Kidney tubule cell (primary cell): ENCODE measurements at regions not wholly inside any gene's neighbourhood (a gene's known extent, or its start where the extent isn't known, plus 50 kb on each side); places are given as distances from the start of the nearest gene placed in this dataset.
"Not testable (repeated sequence)": the region's sequence is repeated elsewhere in the genome, so short reads cannot be mapped to it uniquely, and the experiment has no call there.

Experiments
- DNase-seq: peaks from one replicate; pipeline ENCODE4 v3.0.0-alpha.2; 2018; ENCODE audit warnings: low spot score

GRCh38 chr5:99901972-99902371 lies 633.2 kb upstream of the FAM174A start:
- no peak for DNase-seq

DNA sequence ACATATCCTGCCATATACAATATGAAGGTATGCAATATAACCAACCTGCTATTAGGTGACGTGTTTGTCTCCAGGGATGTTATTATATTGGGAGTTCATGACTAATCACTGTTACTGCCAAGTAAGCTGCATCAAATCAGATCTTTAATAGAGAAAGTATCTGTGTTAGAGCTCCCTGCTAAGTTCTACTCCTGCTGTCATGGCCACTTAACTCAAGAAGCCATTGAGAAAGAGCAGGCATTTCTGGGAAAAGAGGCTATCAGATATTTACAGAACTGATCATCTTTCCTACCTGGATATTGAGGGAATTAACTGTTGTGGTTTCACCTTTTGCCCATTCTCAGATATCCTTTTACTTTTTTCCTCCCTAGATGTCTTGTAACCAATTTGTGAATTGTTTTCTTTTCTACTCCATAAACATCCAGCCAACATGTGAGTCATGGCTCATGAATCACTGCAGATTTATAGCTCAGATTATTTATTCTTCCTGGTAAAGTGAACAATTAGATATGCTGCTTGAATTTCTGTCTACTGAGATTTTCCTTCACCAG lies 634.8 kb upstream of the FAM174A start:
- peak; percentile 73 for DNase-seq

DNA sequence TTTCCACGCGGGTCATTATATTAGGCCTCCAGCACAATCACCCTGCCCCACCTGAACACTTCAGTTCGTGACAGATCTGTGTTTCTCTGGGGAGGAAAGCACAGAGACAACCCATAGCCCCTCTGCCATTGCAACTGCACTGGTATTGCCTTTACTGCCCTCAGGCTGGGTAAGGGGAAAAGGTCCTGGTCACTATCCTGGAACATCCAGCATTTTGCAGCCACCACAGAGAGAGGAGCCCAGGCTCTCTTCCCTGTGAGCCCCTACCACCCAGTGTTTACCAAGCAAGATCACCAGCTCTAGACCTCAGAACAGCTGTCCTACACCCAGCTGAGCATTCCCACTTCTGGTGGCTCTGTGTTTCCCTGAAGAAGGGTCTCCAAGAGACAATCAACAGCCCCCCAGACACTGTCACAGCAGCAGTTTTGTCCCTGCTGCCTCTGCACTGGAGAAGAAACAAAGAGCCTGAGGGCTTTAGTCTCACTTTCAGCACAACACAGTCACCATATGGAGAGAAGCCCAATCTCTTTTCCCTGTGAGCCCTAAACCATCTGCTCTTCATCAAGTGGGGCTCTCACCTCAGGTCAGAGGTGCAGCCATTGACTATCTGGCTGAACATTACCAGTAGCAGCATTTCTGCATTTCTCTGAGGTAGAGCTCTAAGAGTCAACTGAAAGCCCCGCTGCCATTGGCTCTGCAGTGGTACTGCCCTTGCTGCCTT lies 655.2 kb upstream of the FAM174A start:
- DNase-seq = no peak

DNA sequence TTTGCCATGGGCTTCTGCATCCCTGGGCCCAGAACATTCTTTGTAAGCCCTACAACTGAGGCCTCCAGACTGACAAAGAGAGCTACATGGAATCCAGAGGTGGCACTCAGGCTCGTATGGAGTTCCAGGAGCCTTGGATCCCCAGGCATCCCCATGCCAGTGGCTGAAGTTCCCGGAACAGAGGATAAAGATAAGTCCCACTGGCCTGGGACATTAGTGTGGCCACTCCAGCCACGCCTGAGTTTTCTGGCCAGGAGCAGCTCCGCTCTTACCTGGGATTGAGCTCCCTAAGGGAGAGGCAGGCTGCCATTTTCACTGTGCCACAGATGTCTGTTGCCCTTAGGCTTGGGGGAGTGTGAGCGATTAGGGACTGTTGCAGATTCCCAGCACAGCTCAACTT lies 656.3 kb upstream of the FAM174A start:
- DNase-seq = no peak

DNA sequence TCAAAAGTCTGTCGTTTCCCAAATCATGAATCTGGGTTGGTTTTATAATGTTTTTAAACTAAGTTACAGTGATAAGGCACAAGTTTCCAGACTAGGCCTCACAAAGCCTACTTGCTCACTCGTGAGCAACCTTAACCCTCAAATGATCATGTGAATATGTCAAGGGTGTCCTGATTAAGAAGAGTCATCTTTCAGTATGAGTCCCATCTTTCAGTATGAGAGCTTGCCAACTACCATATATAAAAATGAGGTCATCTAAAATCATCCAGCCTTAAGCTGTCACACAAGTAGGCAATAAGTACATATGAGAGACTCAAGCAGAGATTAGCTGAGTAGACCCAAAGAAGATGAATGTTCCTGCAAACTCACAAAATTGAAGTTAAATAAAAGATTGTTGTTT lies 668.4 kb upstream of the FAM174A start:
- DNase-seq = no peak

DNA sequence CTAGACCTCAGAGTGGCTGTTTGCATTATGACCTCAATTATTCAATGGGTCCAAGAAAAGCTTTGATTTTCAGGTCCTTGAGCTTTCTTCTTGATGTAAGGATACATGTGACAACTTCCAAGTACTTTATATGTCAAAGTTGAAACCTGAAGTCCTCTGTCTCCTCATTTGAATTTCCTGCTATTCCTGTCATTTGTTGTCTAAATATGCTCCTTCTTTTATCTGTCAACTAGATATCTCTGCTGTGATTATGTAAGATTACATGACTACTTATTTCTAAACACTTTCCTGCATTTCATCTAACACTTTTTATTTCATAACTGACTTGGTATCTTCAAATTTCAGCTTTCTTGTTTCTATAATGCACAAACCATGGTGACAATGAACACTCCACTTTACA lies 670.0 kb upstream of the FAM174A start:
- no peak for DNase-seq

DNA sequence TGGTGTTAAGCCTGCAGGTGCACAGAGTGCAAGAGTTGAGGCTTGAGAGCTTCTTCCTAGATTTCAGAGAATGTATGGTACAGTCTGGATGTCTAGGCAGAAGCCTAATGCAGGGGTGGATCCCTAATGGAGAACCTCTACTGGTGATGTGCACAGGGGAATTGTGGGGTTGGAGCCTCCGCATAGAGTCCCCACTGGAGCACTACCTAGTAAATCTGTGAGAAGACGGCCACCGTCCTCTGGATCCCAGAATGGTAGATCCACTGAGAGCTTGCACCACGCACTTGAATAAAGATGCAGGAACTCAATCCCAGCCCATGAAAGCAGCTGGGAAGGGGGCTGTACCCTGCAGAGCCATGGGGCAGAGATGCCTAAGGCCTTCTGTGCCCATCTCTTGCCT lies 699.4 kb upstream of the FAM174A start:
- no peak for DNase-seq

DNA sequence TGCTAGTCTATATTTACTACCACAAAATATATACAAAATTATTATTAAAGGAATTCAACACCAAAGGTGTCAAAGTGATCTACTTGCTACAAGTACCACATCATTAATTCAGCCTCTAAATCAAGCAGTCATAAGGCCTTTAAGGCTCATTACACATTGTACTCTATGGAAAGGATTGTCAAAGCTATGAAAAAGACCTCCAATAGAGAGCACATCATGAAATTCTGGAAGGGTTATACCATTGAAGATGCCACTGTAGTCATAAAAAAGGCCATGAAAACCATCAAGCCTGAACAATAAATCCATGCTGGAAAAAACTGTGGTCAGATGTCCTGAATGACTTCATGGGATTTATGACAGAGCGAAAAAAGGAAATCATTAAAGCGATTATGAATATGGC lies 708.0 kb upstream of the FAM174A start:
- no peak for DNase-seq

DNA sequence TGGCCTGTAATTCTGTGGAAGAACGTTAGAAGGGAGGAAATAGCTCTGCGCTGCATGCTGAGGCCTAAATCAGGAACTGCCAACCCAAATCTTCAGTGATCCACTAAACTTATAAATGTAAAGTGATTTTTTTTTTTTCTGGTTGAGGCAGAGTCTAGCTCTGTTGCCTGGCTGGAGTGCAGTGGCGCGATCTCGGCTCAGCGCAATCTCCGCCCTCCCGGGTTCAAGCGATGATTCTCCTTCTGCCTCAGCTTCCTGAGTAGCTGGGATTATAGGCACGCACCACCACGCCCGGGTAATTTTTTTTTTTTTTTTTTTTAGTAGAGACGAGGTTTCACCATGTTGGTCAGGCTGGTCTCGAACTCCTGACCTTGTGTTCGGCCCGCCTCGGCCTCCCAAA lies 717.4 kb upstream of the FAM174A start:
- DNase-seq = no peak

DNA sequence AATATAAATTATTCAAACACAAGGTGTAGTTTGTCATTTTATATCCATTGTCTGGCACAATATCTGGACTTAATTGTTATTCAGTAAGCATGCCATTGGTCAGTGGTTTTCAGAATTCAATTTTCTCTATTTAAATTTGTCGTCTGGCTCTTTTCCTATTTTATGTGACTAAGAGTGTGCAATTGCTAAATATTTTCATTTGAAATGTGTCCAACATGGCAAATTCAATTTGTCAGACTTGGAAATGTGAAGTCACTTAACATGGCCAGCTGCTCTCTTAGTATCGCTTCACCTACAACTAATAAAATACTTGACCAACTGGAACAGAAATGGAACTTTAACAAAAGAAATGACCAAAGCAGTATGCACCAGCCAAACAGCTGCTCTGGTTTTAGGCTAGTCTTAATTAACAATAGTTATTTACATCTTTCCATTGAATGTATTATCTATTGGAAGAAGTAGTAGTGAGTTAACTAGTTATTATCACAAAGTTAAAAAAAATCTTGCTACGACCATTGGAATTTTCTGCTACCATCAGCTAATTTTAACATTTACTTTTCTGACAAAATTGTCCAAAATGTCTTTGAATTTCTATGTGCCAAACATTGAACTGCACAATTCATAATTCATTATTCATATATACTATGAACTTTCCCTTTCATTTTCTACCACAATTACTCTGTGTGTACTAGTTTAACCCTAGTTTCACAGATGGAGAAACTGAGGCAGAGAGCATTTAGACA lies 720.7 kb upstream of the FAM174A start:
- DNase-seq = no peak

DNA sequence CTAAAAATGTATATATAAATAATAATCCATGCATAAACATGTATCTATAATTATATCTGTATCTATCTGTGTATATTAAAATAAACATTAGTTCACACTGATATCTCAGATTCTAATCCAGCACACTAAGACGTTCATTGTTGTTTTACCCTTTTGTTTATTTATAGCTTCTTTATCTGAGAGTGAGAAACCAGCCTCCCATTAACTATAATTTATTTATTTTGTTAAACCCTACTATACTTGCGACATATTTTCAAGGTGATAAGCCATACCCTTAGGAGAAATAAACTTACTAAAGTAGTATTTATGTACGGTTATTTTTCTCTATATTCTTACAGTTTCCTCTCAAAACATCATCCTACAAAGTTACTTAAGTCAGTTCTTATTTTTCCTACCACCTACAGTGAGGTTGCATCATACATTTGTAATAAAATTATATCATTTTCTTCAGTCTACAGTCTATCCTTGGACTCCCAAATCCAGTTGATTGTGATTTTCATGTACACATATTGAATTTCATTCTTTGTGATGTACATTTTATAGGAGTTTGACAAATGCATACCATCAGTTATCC lies 726.4 kb upstream of the FAM174A start:
- no peak for DNase-seq

GRCh38 chr5:99807346-99807745 lies 727.8 kb upstream of the FAM174A start:
- no peak for DNase-seq

DNA sequence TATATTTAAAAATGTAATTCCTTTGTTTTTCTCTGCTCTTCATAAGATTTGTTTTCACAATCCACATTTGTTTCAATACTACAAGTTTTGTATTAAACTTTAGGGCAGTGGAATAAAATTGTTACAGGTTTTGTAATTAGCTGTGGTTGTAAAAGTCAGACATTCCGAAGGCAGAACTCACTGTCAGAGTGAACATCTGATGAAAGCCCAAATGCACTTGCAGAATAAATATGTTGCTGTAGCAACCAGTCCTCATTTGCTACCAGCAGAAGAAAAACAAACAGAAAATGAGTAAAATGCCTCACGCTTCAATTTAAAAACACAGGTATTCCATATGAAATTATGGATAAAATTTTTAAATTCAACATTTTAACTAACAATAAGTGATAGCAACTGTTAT lies 740.1 kb upstream of the FAM174A start:
- no peak for DNase-seq

DNA sequence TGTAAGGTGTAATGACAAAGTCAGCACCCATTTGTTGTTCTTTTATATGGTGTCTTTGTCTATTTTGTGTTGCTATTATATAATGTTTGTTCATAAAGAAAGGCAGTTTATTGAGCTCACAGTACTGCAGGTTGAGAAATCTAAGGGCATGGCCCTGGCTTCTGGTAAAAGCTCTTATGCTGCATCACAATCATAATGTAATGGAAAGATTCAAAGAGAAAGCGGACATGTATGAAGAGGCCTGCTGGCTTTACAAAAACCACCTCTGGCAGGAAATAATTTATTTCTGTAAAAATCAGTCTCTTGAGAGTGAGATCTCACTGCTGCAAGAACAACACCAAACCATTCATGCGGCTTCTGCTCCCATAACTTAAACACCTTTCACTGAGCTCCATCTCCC lies 746.7 kb upstream of the FAM174A start:
- DNase-seq = no peak

- no peak for DNase-seq
These were observed 760.0 kb upstream of the FAM174A start for GRCh38 chr5:99775189-99775588.

- no peak for DNase-seq
These were observed 761.9 kb upstream of the FAM174A start for GRCh38 chr5:99773290-99773689.

DNA sequence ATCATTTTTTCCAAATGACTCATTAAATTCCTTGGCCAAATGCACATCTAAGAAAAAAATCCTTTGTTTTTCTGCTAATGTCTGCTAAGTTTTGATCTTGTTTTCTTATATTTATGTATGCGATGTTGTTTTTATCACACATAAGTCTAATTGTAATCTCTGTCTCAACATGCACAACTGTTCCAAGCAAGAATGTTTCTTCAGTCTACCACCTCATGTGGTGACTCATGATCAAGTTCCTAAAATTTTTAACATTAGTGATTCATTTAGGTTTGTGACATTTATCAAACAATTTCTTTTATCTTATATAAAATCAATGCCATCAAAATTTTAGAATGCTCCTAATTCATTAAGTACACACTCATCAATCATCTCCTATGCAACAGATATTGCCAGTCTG lies 763.9 kb upstream of the FAM174A start:
- DNase-seq = no peak

DNA sequence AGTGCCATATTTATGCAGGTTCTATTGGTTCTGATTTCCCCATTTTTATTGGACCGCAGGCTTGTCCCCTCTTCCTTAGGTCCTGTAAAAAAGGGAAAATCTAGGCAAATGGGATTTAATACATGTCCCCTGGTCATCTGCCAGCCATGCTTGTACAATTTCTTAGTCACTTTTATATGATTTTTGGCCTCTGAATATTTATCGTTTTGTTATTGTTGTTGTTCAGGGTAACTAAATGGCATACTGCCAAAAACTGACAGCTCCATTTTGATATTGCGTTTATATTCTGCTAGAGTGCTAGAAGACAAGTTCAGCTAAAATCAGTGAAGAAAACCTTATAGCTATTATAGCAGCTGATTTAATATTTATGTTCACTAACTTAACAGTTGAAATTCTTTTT lies 770.2 kb upstream of the FAM174A start:
- no peak for DNase-seq

GRCh38 chr5:99763021-99763774 lies 772.0 kb upstream of the FAM174A start:
- DNase-seq = no peak

GRCh38 chr5:99747342-99747741 lies 787.8 kb upstream of the FAM174A start:
- DNase-seq = no peak

- not testable (repeated sequence) for DNase-seq
These were observed 802.0 kb upstream of the FAM174A start for GRCh38 chr5:99733146-99733545.

DNA sequence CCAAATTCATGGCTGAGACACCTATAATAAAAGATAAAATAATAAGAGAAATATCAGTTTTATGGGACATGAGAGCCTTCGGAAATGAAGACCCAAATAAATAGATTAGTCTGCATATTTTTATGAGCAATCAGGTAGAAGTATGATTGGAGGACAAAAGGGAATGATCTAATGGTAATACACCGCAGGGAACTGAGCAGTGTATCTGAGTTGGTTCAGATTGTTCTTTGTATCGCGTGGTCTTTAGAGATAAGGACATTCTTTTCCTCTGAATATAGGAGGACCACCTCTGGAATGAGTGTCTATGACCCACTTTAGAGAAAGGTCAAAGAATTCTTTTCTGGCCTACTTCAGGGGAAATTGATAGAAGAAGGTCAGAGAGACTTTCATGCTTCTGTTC lies 801.8 kb upstream of the CHD1 start:
- not testable (repeated sequence) for DNase-seq
